CD4-positive, alpha-beta T cell treated with Interleukin-4 for 4 hours (primary cell): ENCODE measurements at regions not wholly inside any gene's neighbourhood (a gene's known extent, or its start where the extent isn't known, plus 50 kb on each side); places are given as distances from the start of the nearest gene placed in this dataset.
"Not testable (repeated sequence)": the region's sequence is repeated elsewhere in the genome, so short reads cannot be mapped to it uniquely, and the experiment has no call there.

Source experiments
- DNase-seq: peaks from one replicate; pipeline ENCODE4 v3.0.0-alpha.2; 2020

GRCh38 chr21:27317601-27318000, 350.7 kb upstream of the ADAMTS5 start:
- DNase-seq: not testable (repeated sequence)

GRCh38 chr21:27315373-27315772, 348.5 kb upstream of the ADAMTS5 start:
- DNase-seq: no peak

- DNase-seq: no peak
Observed at GRCh38 chr21:27314131-27314530, 347.2 kb upstream of the ADAMTS5 start.

- no peak for DNase-seq
Observed at GRCh38 chr21:27306791-27307775, 340.2 kb upstream of the ADAMTS5 start.

- DNase-seq: no peak
Observed at GRCh38 chr21:27306206-27306605, 339.3 kb upstream of the ADAMTS5 start.

- no peak for DNase-seq
Observed at GRCh38 chr21:27301220-27301619, 334.3 kb upstream of the ADAMTS5 start.

- no peak for DNase-seq
Observed at GRCh38 chr21:27300770-27301169, 333.9 kb upstream of the ADAMTS5 start.

GRCh38 chr21:27298465-27298864, 331.6 kb upstream of the ADAMTS5 start:
- no peak for DNase-seq

GRCh38 chr21:27293239-27293638, 326.4 kb upstream of the ADAMTS5 start:
- DNase-seq: no peak

GRCh38 chr21:27292783-27293182, 325.9 kb upstream of the ADAMTS5 start:
- DNase-seq: no peak

- no peak for DNase-seq
Observed at GRCh38 chr21:27292229-27292628, 325.3 kb upstream of the ADAMTS5 start.

GRCh38 chr21:27291006-27291405, 324.1 kb upstream of the ADAMTS5 start:
- no peak for DNase-seq

- no peak for DNase-seq
Observed at GRCh38 chr21:27290028-27290427, 323.1 kb upstream of the ADAMTS5 start.

GRCh38 chr21:27286760-27287159, 319.9 kb upstream of the ADAMTS5 start:
- no peak for DNase-seq

GRCh38 chr21:27277110-27277509, 310.2 kb upstream of the ADAMTS5 start:
- DNase-seq: no peak

- DNase-seq: no peak
Observed at GRCh38 chr21:27275294-27275927, 308.5 kb upstream of the ADAMTS5 start.

- no peak for DNase-seq
Observed at GRCh38 chr21:27269644-27270043, 302.8 kb upstream of the ADAMTS5 start.

GRCh38 chr21:27268290-27268689, 301.4 kb upstream of the ADAMTS5 start:
- DNase-seq: no peak

GRCh38 chr21:27265949-27266348, 299.1 kb upstream of the ADAMTS5 start:
- no peak for DNase-seq

- DNase-seq: no peak
Observed at GRCh38 chr21:27265492-27265891, 298.6 kb upstream of the ADAMTS5 start.

- DNase-seq: no peak
Observed at GRCh38 chr21:27261676-27262075, 294.8 kb upstream of the ADAMTS5 start.

- DNase-seq: no peak
Observed at GRCh38 chr21:27260728-27261127, 293.8 kb upstream of the ADAMTS5 start.

- no peak for DNase-seq
Observed at GRCh38 chr21:27258742-27259448, 292.0 kb upstream of the ADAMTS5 start.
